ENCODE measurements at regions not wholly inside any gene's neighbourhood (a gene's known extent, or its start where the extent isn't known, plus 50 kb on each side); places are given as distances from the start of the nearest gene placed in this dataset.

DNA sequence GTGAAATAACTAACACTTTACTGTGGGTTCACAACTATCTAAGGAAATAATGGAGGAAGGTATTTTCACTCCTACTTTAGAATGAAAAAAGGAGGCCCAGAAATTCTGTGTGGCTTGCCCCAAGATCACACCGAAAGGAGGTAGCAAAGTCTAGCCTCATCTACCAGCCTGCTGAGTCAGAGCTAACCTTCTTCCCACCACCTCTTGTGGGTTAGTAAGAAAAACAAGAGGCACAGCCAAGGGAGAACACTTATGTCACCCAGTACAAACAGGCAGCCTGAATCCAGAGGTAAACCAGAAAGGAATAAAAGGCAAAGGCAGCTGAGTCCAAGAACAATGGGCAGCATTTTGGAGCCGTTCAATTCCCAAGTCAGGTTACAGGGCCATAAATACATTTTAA lies 91.9 kb upstream of the RASEF start:
- no peak for TF ChIP-seq TAF1 (IDR thresholded peaks at IDR 0.05; ENCODE audit: low read depth)
- no peak for TF ChIP-seq NFIC (IDR thresholded peaks at IDR 0.05)
- TF ChIP-seq EP300 (IDR thresholded peaks at IDR 0.05; ENCODE audit: borderline replicate concordance), result no peak
- TF ChIP-seq TEAD4 (IDR thresholded peaks at IDR 0.05), result no peak
- TF ChIP-seq, protein P1, sequence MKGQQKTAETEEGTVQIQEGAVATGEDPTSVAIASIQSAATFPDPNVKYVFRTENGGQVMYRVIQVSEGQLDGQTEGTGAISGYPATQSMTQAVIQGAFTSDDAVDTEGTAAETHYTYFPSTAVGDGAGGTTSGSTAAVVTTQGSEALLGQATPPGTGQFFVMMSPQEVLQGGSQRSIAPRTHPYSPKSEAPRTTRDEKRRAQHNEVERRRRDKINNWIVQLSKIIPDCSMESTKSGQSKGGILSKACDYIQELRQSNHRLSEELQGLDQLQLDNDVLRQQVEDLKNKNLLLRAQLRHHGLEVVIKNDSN (IDR thresholded peaks at IDR 0.05), result no peak
- TF ChIP-seq EGR1 (IDR thresholded peaks at IDR 0.05), result no peak
- no peak for TF ChIP-seq ZBTB7A (IDR thresholded peaks at IDR 0.05; ENCODE audit: low read depth)

DNA sequence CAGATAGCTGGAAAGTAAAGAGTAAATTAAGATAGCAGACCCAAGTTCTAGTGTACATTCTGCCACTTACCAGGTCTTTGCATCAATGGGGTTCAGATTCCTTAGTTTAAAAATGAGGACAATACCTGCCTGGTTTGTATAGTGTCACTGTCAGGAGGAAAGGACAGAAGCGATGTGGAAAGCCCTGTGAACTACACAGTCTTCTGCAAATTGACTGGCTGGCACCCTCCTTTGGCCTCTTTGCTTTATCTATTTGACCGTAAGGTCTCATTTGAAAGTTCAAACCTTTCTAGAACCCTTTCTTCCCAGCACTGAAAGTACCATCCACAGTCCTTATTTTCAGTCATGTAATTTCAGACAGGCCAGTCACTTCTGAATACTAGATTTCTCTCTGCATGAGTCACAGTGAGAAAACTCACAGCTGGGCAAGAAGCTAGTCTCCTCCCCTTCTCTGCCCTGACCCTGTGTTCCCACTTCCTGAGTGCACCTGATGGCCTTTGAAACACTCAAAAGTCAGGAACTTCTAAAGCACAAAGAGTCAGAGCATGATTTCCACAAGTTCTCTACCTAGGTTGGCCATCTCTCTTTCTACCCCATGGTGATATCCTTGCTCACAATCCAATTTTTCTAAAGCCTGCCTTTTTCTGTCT lies 91.3 kb upstream of the RASEF start:
- TF ChIP-seq CREB1 (IDR thresholded peaks at IDR 0.05; ENCODE audit: low read depth) (no peak), RAD21 (IDR thresholded peaks at IDR 0.05; ENCODE audit: low read depth) (no peak), EP300 (IDR thresholded peaks at IDR 0.05; ENCODE audit: borderline replicate concordance) (no peak), FOXM1 (IDR thresholded peaks at IDR 0.05; ENCODE audit: borderline replicate concordance, low read depth) (no peak), NFIC (IDR thresholded peaks at IDR 0.05) (no peak)
- TF ChIP-seq, protein P2, sequence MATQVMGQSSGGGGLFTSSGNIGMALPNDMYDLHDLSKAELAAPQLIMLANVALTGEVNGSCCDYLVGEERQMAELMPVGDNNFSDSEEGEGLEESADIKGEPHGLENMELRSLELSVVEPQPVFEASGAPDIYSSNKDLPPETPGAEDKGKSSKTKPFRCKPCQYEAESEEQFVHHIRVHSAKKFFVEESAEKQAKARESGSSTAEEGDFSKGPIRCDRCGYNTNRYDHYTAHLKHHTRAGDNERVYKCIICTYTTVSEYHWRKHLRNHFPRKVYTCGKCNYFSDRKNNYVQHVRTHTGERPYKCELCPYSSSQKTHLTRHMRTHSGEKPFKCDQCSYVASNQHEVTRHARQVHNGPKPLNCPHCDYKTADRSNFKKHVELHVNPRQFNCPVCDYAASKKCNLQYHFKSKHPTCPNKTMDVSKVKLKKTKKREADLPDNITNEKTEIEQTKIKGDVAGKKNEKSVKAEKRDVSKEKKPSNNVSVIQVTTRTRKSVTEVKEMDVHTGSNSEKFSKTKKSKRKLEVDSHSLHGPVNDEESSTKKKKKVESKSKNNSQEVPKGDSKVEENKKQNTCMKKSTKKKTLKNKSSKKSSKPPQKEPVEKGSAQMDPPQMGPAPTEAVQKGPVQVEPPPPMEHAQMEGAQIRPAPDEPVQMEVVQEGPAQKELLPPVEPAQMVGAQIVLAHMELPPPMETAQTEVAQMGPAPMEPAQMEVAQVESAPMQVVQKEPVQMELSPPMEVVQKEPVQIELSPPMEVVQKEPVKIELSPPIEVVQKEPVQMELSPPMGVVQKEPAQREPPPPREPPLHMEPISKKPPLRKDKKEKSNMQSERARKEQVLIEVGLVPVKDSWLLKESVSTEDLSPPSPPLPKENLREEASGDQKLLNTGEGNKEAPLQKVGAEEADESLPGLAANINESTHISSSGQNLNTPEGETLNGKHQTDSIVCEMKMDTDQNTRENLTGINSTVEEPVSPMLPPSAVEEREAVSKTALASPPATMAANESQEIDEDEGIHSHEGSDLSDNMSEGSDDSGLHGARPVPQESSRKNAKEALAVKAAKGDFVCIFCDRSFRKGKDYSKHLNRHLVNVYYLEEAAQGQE (IDR thresholded peaks at IDR 0.05; ENCODE audit: low read depth), result no peak
- TF ChIP-seq, protein P3, sequence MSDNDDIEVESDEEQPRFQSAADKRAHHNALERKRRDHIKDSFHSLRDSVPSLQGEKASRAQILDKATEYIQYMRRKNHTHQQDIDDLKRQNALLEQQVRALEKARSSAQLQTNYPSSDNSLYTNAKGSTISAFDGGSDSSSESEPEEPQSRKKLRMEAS (IDR thresholded peaks at IDR 0.05), result no peak
- TF ChIP-seq, protein P1 (IDR thresholded peaks at IDR 0.05), result no peak

DNA sequence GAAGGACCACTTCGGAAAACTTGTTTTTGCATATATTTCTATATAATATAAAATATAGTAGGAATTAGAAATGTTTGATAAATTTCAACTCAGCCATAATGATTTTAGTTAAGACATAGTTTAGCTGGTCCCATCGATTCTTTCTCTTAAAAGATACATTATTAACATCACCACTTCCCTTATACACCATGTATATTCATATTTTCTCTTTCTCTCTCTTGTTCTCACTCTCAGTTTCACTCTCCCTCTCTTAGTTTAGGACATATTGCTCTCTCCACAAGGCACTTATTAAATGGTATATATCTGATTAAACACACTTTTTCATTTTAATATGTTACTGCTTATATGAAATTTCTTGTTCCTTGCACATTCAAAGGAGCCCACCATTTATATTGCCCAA lies 90.1 kb upstream of the RASEF start:
- no peak for TF ChIP-seq EGR1 (IDR thresholded peaks at IDR 0.05)

DNA sequence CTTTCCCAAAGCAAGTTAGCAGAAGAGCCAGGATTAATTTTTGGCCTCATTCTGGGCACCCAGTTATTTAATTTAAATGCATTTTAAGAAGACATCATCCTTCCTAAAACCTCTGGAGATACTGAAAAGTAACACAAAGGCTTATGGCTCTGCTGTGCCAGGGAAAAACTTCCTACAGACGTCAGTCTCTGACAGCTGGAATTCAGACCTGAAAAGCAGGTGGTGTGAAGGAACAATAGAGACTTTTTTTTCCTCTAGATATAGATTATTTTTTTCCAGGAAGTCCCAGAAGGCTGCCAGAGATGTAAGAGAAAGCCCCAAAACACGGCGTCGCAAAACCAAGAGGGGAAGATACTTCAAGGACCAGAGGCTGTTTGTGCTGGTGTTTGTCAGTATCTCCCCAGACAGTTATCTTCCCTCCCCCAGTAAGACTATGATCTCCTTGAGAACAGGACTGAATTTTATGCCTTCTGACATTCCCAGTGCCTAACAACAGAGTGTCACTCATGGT lies 88.7 kb upstream of the RASEF start:
- TF ChIP-seq CREB1 (IDR thresholded peaks at IDR 0.05; ENCODE audit: low read depth), result no peak
- TF ChIP-seq, protein P2 (IDR thresholded peaks at IDR 0.05; ENCODE audit: low read depth), result no peak
- no peak for TF ChIP-seq EP300 (IDR thresholded peaks at IDR 0.05; ENCODE audit: borderline replicate concordance)
- no peak for TF ChIP-seq EGR1 (IDR thresholded peaks at IDR 0.05)
- TF ChIP-seq, protein P3 (IDR thresholded peaks at IDR 0.05), result no peak
- TF ChIP-seq, protein P1 (IDR thresholded peaks at IDR 0.05), result no peak
- no peak for TF ChIP-seq TAF1 (IDR thresholded peaks at IDR 0.05; ENCODE audit: low read depth)
- no peak for TF ChIP-seq TCF12 (IDR thresholded peaks at IDR 0.05; ENCODE audit: low read depth)
- TF ChIP-seq NFIC (IDR thresholded peaks at IDR 0.05), result no peak
- TF ChIP-seq ZBTB7A (IDR thresholded peaks at IDR 0.05; ENCODE audit: low read depth), result no peak

DNA sequence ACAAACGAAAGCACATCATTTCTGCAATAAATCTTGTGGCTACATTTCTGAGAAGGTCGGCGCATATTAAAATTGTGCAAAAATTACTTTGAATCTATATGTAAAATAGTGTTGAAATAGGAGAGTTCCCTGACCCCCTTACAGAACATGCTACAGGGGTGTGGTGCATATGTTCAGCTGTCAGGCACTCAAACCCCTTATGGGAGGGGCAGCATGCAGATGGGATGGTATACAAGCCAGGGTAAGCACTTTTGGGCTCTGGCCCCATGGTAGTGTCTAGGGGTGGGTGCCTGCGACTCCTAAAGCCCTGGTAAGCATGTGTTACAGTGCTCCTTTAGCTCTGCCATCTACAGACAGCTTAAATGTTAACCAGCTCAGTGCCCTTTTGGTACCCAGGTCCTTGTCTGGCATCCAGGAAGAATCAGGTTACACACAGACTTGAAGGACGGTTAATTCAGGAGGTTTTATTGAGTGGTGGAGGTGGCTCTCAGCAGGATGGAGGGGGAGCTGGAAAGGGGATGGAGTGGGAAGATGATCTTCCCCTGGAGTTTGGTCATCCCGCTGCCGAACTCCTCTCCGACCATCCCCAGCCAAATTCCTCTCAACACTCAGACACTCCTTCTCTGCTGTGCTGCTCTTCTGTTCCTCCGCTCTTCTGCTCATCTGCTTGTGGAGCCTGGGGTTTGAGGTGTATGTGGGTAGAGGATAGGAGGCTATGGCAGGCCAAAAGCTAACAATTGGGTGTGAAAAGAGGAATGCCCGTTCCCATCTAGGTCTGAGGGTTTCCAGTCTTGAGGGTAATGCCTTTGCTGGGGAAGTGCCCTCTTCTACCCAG lies 84.6 kb upstream of the RASEF start:
- TF ChIP-seq FOXM1 (IDR thresholded peaks at IDR 0.05; ENCODE audit: borderline replicate concordance, low read depth), result no peak
- TF ChIP-seq ZBTB7A (IDR thresholded peaks at IDR 0.05; ENCODE audit: low read depth), result no peak
- no peak for TF ChIP-seq YY1 (IDR thresholded peaks at IDR 0.05; ENCODE audit: low read depth)
- TF ChIP-seq EGR1 (IDR thresholded peaks at IDR 0.05), result no peak
- TF ChIP-seq, protein P1 (IDR thresholded peaks at IDR 0.05), result no peak
- TF ChIP-seq TAF1 (IDR thresholded peaks at IDR 0.05; ENCODE audit: low read depth), result no peak
- no peak for TF ChIP-seq RAD21 (IDR thresholded peaks at IDR 0.05; ENCODE audit: low read depth)
- no peak for TF ChIP-seq TCF12 (IDR thresholded peaks at IDR 0.05; ENCODE audit: low read depth)
- TF ChIP-seq CREB1 (IDR thresholded peaks at IDR 0.05; ENCODE audit: low read depth), result no peak
- TF ChIP-seq TEAD4 (IDR thresholded peaks at IDR 0.05), result no peak
- no peak for TF ChIP-seq NFIC (IDR thresholded peaks at IDR 0.05)
- TF ChIP-seq, protein P2 (IDR thresholded peaks at IDR 0.05; ENCODE audit: low read depth), result no peak
- TF ChIP-seq CEBPB (IDR thresholded peaks at IDR 0.05), result no peak
- TF ChIP-seq EP300 (IDR thresholded peaks at IDR 0.05; ENCODE audit: borderline replicate concordance), result no peak
- TF ChIP-seq, protein P3 (IDR thresholded peaks at IDR 0.05), result no peak
